IPS-15b (cell line): ENCODE measurements at regions not wholly inside any gene's neighbourhood (a gene's known extent, or its start where the extent isn't known, plus 50 kb on each side); places are given as distances from the start of the nearest gene placed in this dataset.

Experiments
- H3K27me3 ChIP-seq: one replicate; pipeline ENCODE4 v1.6.1; 2013; ENCODE audit warnings: low read length; ENCODE audit not compliant: control insufficient read depth, insufficient read depth
- H3K36me3 ChIP-seq: one replicate; pipeline ENCODE4 v1.6.1; 2013; ENCODE audit warnings: low read length; ENCODE audit not compliant: control insufficient read depth, insufficient read depth
- H3K4me1 ChIP-seq: one replicate; pipeline ENCODE4 v1.6.1; 2013; ENCODE audit warnings: mild to moderate bottlenecking, low read length; ENCODE audit not compliant: control insufficient read depth, insufficient read depth
- H3K4me3 ChIP-seq: one replicate; pipeline ENCODE4 v1.5.1; 2013; ENCODE audit warnings: low read depth, low read length
- H3K9ac ChIP-seq: one replicate; pipeline ENCODE4 v1.6.1; 2013; ENCODE audit warnings: low read depth, mild to moderate bottlenecking, low read length
- H3K9me3 ChIP-seq: one replicate; pipeline ENCODE4 v1.6.1; 2013; ENCODE audit warnings: mild to moderate bottlenecking, low read length; ENCODE audit not compliant: control insufficient read depth, insufficient read depth

DNA sequence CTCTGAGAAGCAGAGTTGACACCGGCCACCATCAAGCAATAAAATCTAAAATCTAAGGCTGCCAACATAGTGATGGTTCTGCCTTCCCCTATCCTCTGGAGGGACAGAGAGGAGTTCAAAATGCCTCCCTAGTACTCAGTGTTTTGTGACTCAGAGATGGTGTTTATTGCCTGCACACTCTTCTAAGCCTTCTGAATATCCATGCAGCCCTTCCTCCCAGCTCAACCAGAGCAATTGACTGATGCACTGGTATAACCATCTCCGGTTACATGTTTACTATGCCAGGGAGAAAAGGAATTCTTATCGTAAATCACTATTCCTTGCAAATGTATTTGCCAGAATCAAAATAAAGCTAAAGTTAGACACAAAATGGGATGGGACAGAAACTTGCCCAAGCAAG, 132.9 kb upstream of the RAB4A start:
- H3K4me1 ChIP-seq: no peaks in the 10 kb centered on the region
- H3K36me3 ChIP-seq: no peaks in the 10 kb centered on the region
- no peak overlapping the region for H3K9ac ChIP-seq
- no peaks in the 10 kb centered on the region for H3K9me3 ChIP-seq
- H3K27me3 ChIP-seq: no peaks in the 10 kb centered on the region
- H3K4me3 ChIP-seq: no peak overlapping the region

DNA sequence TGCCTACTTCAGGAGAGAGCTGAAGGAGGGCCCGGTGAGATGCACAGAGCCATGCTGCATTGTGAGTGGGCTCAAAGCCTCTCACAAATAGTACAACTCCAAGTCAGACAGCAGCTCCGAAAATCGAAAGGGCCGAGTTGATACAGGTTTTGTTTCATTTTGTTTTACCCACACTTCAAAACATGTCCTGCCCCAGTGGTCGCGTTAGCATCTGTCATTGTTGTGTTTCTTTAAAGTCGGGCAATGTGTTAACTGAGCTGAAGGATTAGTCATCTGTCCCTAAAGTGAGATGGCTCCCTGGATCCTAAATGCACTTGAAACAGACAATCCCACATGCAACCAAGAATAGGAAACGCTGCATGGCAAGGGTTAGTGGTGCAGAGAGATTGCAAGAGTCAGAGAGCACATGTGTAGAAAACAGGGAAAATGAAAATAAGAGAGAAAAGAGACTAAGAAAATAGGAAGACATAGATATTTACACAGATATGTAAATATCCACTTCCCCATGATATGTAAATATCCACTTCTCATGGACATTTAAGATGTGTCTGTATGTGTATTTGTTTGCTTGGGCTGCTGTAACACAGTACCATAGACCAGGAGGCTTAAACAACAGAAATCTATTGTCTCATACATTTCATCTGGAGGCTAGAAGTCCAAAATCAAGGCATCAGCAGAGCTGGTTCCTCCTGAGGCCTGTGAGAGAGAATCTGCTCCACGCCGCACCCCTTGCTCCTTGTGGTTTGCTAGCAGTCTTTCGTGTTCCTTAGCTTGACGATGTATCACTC, 131.4 kb upstream of the RAB4A start:
- Histone ChIP-seq H3K9ac (no peak overlapping the region), H3K36me3 (no peaks in the 10 kb centered on the region), H3K27me3 (no peaks in the 10 kb centered on the region), H3K9me3 (no peaks in the 10 kb centered on the region), H3K4me3 (no peak overlapping the region), H3K4me1 (no peaks in the 10 kb centered on the region)

DNA sequence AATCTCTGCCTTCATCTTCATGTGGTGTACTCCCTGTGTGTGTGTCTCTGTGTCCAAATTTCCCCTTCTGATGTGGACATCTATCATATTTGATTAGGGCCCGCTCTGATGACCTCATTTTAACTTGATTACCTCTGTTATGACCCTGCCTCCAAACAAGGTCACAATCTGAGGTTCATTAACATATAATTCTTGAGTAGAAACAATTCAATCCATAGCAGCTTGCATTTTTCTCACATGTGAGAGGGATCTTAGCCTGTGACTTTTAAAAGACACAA, 130.9 kb upstream of the RAB4A start:
- Histone ChIP-seq H3K36me3 (no peaks in the 10 kb centered on the region), H3K27me3 (no peaks in the 10 kb centered on the region), H3K4me1 (no peaks in the 10 kb centered on the region), H3K9ac (no peak overlapping the region), H3K4me3 (no peak overlapping the region), H3K9me3 (no peaks in the 10 kb centered on the region)

DNA sequence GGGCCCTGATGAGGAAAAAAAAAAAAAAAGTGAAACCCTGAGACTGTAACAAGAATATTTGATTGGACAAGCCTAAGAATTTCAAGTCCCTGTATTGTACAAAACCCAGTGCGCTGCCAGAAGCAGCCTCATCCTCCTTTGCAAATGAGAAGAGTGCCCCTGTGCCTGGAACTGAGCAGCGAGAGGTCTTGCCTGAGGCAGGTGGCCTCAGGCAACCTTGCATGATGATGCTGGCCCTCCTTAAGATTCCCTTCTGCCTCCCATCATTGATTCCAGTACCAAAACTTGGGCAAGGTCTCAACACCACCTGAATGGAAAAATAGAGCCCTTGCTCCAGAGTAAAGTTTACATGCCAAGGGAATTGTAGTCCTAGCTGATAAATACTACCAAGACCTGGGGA, 129.6 kb upstream of the RAB4A start:
- Histone ChIP-seq H3K9me3 (no peaks in the 10 kb centered on the region), H3K9ac (no peak overlapping the region), H3K4me1 (no peaks in the 10 kb centered on the region), H3K27me3 (no peaks in the 10 kb centered on the region), H3K36me3 (no peaks in the 10 kb centered on the region), H3K4me3 (no peak overlapping the region)

DNA sequence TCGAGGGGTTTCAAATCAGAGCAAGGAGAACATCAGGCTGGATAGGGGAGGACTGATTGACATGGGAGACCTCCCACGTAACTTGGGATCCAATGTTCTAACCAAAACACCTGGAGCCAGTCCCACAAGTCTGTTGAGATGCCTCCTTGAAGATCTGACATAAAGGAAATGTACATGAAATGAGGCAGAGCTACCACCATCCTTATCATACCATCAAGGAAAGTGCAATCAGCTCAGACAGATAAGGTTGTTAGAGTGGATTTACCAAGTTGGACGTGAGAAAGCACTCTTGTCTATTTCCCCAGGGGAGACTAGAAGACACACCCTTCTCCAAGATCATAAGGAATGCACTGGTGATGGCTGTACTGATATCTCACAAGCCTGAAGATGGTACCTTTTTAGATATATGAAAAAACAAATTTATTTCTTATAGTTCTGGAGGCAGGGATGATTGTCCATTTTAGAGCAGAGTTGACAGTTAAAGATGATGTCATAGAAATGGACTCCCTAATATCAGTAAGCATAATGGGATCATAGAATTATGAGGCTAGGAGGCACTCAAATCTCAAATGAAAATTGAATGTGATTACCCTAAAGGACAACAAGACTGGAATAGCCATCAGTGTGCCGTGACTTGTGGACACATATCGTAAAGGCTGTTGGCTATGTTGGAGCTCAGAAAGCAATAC, 129.1 kb upstream of the RAB4A start:
- Histone ChIP-seq H3K36me3 (no peaks in the 10 kb centered on the region), H3K4me1 (no peaks in the 10 kb centered on the region), H3K9me3 (no peaks in the 10 kb centered on the region), H3K27me3 (no peaks in the 10 kb centered on the region), H3K9ac (no peak overlapping the region), H3K4me3 (no peak overlapping the region)

DNA sequence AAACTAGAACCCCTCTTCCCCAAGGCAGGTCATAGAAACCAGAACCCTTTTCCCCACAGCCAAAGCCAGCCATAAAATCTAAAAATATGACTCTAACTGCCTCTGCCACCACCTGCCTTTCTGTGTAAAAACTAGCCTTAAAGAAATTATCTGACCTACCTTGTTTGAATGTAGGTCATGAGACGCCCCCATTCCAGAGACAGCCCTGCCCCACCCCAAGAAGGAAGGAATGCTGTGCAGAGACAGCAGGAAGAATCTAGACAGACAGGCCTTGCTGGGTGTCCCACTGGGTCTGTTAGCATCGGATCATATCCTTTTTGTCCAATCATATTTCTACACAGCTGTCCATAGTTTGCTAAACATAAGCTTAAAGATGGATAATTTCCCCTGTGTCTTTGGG, 128.4 kb upstream of the RAB4A start:
- Histone ChIP-seq H3K9ac (no peak overlapping the region), H3K27me3 (no peaks in the 10 kb centered on the region), H3K36me3 (no peaks in the 10 kb centered on the region), H3K4me3 (no peak overlapping the region), H3K9me3 (no peaks in the 10 kb centered on the region), H3K4me1 (no peaks in the 10 kb centered on the region)

DNA sequence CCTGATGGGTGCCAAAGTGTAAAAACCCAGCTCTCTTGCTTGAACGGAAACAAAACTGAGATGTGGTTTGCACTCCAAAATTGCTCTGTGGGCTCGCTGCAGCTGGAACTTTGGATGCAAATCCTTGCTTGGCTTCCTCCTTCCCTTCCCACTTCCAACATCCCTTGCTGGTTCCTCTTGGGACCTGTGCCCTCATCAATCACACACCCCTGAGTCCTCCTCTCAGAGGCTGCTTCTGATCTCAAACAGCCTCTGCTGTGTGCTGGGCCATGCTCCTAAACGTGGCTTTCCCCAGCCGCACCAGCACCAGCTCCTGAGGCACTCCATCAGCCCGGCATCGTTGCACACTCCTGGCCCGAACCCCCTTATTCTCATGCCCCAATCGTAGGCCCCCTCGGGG, 124.3 kb upstream of the RAB4A start:
- H3K9me3 ChIP-seq: no peaks in the 10 kb centered on the region
- no peaks in the 10 kb centered on the region for H3K27me3 ChIP-seq
- H3K36me3 ChIP-seq: no peaks in the 10 kb centered on the region
- H3K4me3 ChIP-seq: no peak overlapping the region
- peaks cover 2% of the 10 kb centered on the region for H3K4me1 ChIP-seq
- no peak overlapping the region for H3K9ac ChIP-seq

DNA sequence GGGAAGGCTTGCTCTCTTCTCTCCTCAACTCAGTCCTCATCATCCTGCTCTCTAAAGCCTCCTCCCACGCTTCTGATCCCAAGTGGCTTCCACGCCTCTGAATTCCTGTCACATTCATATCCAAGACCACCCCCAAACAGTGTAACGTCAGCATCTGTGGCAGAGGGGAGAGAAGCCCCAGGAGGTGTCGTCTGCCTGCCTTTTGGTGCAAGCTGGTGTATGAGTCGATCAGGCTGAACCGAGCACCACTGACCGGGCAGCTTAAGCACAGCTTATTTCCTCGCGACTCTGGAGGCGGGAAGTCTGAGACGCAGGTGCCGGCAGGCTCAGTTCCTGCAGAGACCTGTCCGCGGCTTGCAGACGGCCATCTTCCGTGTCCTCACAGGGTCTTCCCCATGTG, 123.8 kb upstream of the RAB4A start:
- Histone ChIP-seq H3K4me1 (peaks cover 2% of the 10 kb centered on the region), H3K9me3 (no peaks in the 10 kb centered on the region), H3K4me3 (no peak overlapping the region), H3K36me3 (no peaks in the 10 kb centered on the region), H3K9ac (no peak overlapping the region), H3K27me3 (no peaks in the 10 kb centered on the region)

DNA sequence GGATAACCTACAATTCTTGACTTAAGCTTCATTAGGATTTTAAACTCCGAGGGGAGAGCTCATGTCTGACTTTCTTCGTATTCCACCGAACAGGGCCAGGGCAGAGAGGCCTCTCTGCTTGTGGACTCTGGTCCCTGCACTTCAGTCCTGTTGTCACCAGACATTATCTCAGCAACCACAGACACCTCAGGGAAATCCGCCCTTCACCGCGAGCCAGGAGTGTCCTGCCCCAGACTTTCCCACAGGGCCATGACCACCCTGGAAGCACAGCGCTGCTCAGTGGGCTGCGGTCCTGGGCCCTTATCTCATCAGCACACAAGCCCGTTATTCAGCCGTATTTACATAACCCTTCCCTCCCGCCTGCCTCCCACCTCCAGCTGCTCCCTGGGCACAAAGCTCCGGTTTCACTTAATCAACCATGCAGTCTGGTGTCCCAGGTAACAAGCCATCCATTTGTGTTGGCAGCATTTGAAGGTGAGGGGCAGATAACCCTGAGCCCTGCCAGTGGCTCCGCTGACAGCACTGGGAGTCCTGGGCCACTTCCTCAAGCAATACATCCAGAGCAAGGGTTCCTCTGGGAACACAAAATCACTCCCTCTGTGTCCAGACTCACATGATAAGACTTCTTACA, 122.8 kb upstream of the RAB4A start:
- Histone ChIP-seq H3K36me3 (no peaks in the 10 kb centered on the region), H3K9ac (no peak overlapping the region), H3K27me3 (no peaks in the 10 kb centered on the region), H3K4me3 (no peak overlapping the region), H3K4me1 (peaks cover 2% of the 10 kb centered on the region), H3K9me3 (no peaks in the 10 kb centered on the region)

DNA sequence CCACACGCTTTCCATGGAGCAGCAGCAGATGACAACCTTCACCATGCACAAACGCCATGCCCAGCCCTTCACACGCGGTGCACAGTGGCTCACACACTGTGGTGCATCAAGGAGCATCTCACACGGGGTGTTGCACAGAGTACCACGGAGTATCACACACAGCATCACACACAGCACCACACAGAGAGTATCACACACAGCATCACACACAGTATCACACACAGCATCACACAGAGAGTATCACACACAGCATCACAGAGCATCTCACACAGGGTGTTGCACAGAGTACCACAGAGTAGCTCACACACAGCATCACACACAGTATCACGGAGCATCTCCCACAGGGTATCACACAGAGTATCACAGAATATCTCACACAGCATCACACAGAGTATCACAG, 122.2 kb upstream of the RAB4A start:
- Histone ChIP-seq H3K9ac (no peak overlapping the region), H3K9me3 (no peaks in the 10 kb centered on the region), H3K27me3 (no peaks in the 10 kb centered on the region), H3K4me1 (peaks cover 2% of the 10 kb centered on the region), H3K36me3 (no peaks in the 10 kb centered on the region), H3K4me3 (no peak overlapping the region)

DNA sequence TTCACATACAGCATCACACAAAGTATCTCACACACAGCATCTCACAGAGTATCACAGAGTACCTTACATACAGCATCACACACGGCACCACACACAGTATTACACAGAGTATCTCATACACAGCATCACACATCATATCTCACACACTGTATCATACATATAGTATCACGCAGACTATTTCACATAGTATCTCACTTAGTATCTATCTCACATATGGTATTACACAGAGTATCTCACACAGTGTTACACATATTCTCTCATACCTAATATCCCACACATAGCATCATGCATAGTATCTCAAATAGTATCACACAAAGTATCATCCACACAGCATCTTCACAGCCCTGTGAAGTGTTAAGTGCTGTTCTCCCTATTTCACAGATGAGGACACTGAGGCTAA, 121.5 kb upstream of the RAB4A start:
- no peaks in the 10 kb centered on the region for H3K9me3 ChIP-seq
- no peak overlapping the region for H3K9ac ChIP-seq
- no peaks in the 10 kb centered on the region for H3K36me3 ChIP-seq
- no peak overlapping the region for H3K4me3 ChIP-seq
- H3K4me1 ChIP-seq: peaks cover 2% of the 10 kb centered on the region
- H3K27me3 ChIP-seq: no peaks in the 10 kb centered on the region

DNA sequence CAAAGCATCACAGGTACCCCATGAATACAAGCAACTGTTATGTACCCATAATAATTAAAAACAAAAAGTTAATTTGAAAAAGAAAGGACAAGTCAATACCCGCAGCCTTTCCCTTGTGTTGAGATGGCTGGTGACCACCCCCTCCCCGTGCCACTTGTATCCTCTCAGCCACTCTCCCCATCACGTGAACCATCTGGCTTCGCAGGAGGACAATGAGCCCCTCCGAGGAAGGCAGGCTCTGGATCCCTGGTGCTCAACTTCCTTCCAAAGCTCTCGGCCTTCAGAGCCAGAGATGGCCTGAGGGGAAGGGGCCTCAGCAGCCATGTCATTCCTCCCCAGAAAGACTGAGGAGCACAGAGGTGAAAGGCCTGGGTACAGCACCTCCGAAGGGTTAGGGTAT, 120.4 kb upstream of the RAB4A start:
- H3K9ac ChIP-seq: no peak overlapping the region
- peaks cover 2% of the 10 kb centered on the region for H3K4me1 ChIP-seq
- H3K9me3 ChIP-seq: no peaks in the 10 kb centered on the region
- no peaks in the 10 kb centered on the region for H3K27me3 ChIP-seq
- no peaks in the 10 kb centered on the region for H3K36me3 ChIP-seq
- H3K4me3 ChIP-seq: no peak overlapping the region
